ENCODE measurements at regions not wholly inside any gene's neighbourhood (a gene's known extent, or its start where the extent isn't known, plus 50 kb on each side); places are given as distances from the start of the nearest gene placed in this dataset.

- TF ChIP-seq, protein P1, sequence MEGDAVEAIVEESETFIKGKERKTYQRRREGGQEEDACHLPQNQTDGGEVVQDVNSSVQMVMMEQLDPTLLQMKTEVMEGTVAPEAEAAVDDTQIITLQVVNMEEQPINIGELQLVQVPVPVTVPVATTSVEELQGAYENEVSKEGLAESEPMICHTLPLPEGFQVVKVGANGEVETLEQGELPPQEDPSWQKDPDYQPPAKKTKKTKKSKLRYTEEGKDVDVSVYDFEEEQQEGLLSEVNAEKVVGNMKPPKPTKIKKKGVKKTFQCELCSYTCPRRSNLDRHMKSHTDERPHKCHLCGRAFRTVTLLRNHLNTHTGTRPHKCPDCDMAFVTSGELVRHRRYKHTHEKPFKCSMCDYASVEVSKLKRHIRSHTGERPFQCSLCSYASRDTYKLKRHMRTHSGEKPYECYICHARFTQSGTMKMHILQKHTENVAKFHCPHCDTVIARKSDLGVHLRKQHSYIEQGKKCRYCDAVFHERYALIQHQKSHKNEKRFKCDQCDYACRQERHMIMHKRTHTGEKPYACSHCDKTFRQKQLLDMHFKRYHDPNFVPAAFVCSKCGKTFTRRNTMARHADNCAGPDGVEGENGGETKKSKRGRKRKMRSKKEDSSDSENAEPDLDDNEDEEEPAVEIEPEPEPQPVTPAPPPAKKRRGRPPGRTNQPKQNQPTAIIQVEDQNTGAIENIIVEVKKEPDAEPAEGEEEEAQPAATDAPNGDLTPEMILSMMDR (conservative IDR thresholded peaks at IDR 0.05; ENCODE audit: low read depth in 2 of 2), result no peak
- TF ChIP-seq NANOG (IDR thresholded peaks at IDR 0.05; ENCODE audit: borderline replicate concordance) (no peak), EZH2phosphoT487 (IDR thresholded peaks at IDR 0.05; ENCODE audit: unreplicated experiment) (no peak), JUNB (IDR thresholded peaks at IDR 0.05; ENCODE audit: unreplicated experiment) (no peak), POLR2AphosphoS5 (IDR thresholded peaks at IDR 0.05; ENCODE audit: low read depth) (no peak), CREB1 (CRISPR knock-in tag; IDR thresholded peaks at IDR 0.05; ENCODE audit: low read depth) (no peak), EZH2 (IDR thresholded peaks at IDR 0.05; ENCODE audit: low read depth, unreplicated experiment) (no peak), ZNF331 (CRISPR knock-in tag; IDR thresholded peaks at IDR 0.05; ENCODE audit: low read depth) (no peak)
- TF ChIP-seq, protein P2, sequence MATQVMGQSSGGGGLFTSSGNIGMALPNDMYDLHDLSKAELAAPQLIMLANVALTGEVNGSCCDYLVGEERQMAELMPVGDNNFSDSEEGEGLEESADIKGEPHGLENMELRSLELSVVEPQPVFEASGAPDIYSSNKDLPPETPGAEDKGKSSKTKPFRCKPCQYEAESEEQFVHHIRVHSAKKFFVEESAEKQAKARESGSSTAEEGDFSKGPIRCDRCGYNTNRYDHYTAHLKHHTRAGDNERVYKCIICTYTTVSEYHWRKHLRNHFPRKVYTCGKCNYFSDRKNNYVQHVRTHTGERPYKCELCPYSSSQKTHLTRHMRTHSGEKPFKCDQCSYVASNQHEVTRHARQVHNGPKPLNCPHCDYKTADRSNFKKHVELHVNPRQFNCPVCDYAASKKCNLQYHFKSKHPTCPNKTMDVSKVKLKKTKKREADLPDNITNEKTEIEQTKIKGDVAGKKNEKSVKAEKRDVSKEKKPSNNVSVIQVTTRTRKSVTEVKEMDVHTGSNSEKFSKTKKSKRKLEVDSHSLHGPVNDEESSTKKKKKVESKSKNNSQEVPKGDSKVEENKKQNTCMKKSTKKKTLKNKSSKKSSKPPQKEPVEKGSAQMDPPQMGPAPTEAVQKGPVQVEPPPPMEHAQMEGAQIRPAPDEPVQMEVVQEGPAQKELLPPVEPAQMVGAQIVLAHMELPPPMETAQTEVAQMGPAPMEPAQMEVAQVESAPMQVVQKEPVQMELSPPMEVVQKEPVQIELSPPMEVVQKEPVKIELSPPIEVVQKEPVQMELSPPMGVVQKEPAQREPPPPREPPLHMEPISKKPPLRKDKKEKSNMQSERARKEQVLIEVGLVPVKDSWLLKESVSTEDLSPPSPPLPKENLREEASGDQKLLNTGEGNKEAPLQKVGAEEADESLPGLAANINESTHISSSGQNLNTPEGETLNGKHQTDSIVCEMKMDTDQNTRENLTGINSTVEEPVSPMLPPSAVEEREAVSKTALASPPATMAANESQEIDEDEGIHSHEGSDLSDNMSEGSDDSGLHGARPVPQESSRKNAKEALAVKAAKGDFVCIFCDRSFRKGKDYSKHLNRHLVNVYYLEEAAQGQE (IDR thresholded peaks at IDR 0.05; ENCODE audit: unreplicated experiment), result no peak
These were observed 519.2 kb upstream of the NOX3 start for GRCh38 chr6:155974811-155975323.

Measured in GM23338 (cell line).